Bronchial epithelial cell (primary cell): ENCODE measurements at regions not wholly inside any gene's neighbourhood (a gene's known extent, or its start where the extent isn't known, plus 50 kb on each side); places are given as distances from the start of the nearest gene placed in this dataset.

ENCODE experiments used
- DNase-seq: peaks from one replicate; pipeline ENCODE4 v3.0.0-alpha.2; 2010; ENCODE audit warnings: low read depth
- FAIRE-seq: peaks from 2 replicates; lab custom pipeline; 2011; peaks lifted over from hg19 to GRCh38; lab: Jason Lieb, UNC
- H3K27me3 ChIP-seq: 2 replicates; pipeline ENCODE4 v1.5.1; 2011; ENCODE audit warnings: low read length; ENCODE audit not compliant: control insufficient read depth, insufficient read depth
- H3K36me3 ChIP-seq: 2 replicates; pipeline ENCODE4 v1.5.1; 2011; ENCODE audit warnings: low read length; ENCODE audit not compliant: control insufficient read depth, insufficient read depth
- H3K4me3 ChIP-seq: 2 replicates; pipeline ENCODE4 v1.5.1; 2011; ENCODE audit warnings: mild to moderate bottlenecking, low read depth, low read length, control low read depth
- CTCF ChIP-seq: IDR thresholded peaks from 2 replicates; pipeline ENCODE4 v1.5.1; 2011; ENCODE audit warnings: mild to moderate bottlenecking, moderate library complexity, low read length, control low read depth, inconsistent platforms; ENCODE audit not compliant: insufficient read depth, severe bottlenecking

- Histone ChIP-seq H3K36me3 (no peaks in the 10 kb centered on the region), H3K27me3 (no peaks in the 10 kb centered on the region), H3K4me3 (no peak overlapping the region)
- FAIRE-seq (no peak), DNase-seq (no peak)
- no peak for TF ChIP-seq CTCF
Measured at GRCh38 chr15:47445723-47446392, 271.4 kb upstream of the SEMA6D start.

- FAIRE-seq (peak; percentile 43), DNase-seq (peak; percentile 85)
- no peak overlapping the region for H3K4me3 ChIP-seq
- TF ChIP-seq CTCF = no peak
- H3K36me3 ChIP-seq = no peaks in the 10 kb centered on the region
- no peaks in the 10 kb centered on the region for H3K27me3 ChIP-seq
Measured at GRCh38 chr15:47460795-47461573, 256.3 kb upstream of the SEMA6D start.

- Histone ChIP-seq H3K36me3 (no peaks in the 10 kb centered on the region), H3K27me3 (no peaks in the 10 kb centered on the region), H3K4me3 (no peak overlapping the region)
- DNase-seq (no peak), FAIRE-seq (no peak)
- no peak for TF ChIP-seq CTCF
Measured at GRCh38 chr15:47461652-47462141, 255.6 kb upstream of the SEMA6D start.

GRCh38 chr15:47466357-47466756, 250.9 kb upstream of the SEMA6D start:
- Histone ChIP-seq H3K36me3 (no peaks in the 10 kb centered on the region), H3K4me3 (no peak overlapping the region), H3K27me3 (no peaks in the 10 kb centered on the region)
- no peak for TF ChIP-seq CTCF
- FAIRE-seq (no peak), DNase-seq (peak; percentile 97)

- no peak for FAIRE-seq
- DNase-seq = no peak
- Histone ChIP-seq H3K4me3 (no peak overlapping the region), H3K27me3 (no peaks in the 10 kb centered on the region), H3K36me3 (no peaks in the 10 kb centered on the region)
- TF ChIP-seq CTCF = no peak
Measured at GRCh38 chr15:47470983-47471382, 246.3 kb upstream of the SEMA6D start.
